SKM-1 (cell line): ENCODE measurements at regions not wholly inside any gene's neighbourhood (a gene's known extent, or its start where the extent isn't known, plus 50 kb on each side); places are given as distances from the start of the nearest gene placed in this dataset.

Experiments
- DNase-seq: peaks from one replicate; lab custom pipeline; 2025; ENCODE audit not compliant: unreplicated experiment; lab: John Stamatoyannopoulos, UW

DNA sequence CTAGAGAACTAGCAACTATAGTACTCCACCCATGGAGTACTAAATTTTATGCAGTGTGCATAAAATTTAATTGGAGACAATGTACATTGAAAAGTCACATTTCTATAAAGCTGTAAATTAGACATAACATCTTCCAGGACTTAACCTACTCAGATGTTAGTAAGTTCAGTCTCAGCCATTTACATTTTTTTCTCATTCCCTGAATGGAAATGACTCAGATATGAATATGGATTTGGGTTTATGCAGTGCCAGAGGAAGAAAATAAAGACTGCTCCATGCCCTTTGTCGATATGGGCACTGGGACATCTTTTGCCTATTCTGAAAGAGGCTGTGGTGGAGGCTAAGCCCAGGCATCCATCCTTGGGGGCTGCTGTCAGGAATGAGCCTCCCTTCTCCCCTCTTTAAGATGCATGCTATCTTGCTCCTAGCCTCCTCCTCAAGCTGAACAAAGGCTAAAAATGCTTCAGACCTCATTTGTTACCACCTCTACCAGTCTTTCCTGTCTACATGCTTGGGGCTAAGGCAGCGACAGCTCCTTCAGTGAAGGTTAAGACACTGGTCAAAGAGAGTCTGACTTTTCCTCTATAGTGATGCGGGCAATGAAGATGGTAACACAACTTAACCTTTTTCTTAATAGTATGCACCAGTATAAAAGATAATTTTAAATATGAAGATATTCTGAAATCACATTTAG lies 486.8 kb upstream of the ANKRD30A start:
- DNase-seq: no peak

- no peak for DNase-seq
These were observed 488.5 kb upstream of the ANKRD30A start for GRCh38 chr10:36636879-36637278.

GRCh38 chr10:36636285-36636839 lies 489.0 kb upstream of the ANKRD30A start:
- DNase-seq: no peak

DNA sequence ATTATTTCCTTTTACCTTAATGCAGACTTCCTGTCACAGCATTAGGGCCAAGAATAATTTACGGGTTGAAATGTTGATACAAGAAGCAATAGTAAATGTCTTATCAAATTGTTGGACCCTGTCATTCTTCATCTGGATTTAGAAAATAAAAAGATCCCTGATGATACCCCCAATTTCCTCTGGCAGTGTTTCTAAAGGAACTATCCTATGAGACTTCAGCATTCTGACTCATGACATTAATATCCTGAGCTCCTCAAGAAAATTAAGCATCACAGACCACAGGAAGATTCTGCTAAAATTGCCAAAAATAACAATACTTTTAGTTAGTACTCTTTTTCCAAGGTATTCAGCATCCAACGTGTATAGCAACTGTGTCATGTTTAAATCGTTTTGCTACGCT lies 490.5 kb upstream of the ANKRD30A start:
- no peak for DNase-seq

GRCh38 chr10:36630267-36630666 lies 495.1 kb upstream of the ANKRD30A start:
- DNase-seq: no peak

GRCh38 chr10:36629476-36629875 lies 495.9 kb upstream of the ANKRD30A start:
- no peak for DNase-seq

DNA sequence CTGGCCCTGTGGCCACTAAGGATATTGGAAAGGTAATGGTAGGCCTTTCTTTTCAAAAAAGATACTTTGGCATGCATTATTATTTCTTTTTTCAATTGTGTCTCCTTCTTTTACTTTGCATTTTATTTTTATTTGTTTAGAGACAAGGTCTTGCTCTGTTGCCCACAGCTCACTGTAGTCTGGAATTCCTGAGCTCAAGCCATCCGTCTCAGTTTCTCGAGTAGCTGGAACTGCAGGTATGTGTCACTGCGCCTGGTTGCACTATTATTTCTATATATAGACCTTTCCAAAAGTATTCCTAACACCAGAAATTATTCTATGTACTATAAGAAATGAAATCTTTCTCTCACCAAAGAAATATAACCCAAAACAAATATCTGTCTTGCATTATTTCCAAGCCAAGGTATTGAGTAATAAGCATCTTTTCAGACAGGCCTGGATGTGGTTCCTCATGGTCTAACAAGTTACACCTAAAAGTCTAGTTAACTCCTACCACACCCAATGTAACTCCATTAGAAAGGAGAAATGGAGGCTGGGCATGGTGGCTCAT lies 500.8 kb upstream of the ANKRD30A start:
- no peak for DNase-seq

DNA sequence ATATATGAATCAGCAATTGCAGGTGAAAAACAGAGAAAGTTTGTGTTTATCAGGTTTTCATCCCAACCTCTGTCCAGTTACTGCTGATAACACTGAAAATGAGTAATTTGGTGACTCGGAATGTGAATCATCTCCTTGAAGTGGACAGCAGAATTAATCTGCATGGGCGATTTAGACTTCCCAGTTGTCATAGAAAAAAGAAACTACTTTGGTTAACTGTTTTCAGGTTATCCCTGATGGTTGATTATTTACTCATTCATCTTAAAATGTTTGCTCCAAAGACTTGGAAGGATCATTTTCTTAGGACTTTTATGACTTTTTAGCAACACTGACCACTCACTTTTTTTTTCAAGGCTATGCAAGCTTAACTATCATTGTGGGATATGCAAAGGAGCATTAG lies 504.1 kb upstream of the ANKRD30A start:
- no peak for DNase-seq

DNA sequence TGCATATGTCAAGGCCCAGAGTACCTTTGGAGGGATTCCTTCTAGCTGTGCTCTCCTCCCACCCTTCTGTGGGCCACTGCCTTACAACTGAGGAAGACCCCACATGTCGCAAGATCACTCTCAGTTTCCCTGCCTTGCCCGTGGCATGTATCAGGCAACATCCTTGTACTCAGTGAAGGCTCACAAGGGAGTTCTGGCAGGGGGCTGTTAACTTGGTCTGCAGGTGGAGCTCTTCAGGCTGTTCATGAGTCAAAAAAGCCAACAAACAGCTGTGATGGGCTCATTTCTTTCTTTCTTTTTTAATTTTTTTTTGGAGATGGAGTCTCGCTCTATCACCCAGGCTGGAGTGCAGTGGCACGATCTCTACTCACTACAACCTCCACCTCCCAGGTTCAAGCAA lies 513.0 kb upstream of the ANKRD30A start:
- DNase-seq: no peak

- no peak for DNase-seq
These were observed 516.5 kb upstream of the ANKRD30A start for GRCh38 chr10:36608866-36609265.

DNA sequence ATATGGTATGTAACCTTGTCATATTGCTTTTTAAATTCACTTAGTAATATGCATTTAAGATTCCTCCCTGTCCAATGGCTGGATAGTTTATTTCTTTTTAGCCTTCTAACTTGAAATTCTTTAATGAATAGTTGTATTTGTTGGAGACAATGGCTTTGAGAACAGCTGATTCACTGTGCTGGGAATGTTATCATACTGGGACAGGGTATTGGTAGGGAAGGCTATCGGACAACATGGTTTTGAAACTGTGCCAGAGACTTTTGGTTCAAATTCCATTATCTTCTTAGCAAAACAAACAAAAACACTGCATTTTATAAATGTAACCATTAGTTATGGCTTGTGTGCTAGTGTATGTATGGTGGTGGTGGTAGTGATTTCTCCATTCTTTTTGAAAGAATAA lies 517.1 kb upstream of the ANKRD30A start:
- no peak for DNase-seq

DNA sequence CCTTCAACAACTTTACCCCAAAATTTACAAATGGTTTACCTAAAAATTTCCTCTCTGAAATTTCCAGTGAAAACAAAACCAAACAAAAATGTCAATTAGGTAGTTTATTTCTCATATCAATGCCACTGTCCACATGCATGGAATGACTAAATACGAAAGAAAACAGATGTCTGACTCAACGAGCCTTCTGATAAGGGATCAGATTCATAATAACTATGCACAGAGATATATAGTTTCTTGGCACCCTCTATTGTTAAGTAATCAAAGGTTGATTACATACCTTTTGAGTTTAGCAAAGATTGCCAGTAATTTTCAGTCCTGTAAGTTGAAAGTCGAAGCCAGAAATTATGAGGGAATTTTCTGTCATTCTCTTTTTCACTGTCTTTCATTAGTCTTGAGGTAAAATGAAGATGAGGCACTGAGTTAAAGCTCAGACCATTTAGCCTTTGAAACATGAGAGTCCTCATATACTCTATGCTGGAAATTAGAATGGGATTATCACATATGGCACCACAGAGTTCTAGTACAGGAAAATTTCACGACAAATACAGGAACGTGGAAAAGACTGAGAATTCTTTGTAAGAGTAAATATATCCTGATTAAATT lies 519.1 kb upstream of the ANKRD30A start:
- DNase-seq: no peak

DNA sequence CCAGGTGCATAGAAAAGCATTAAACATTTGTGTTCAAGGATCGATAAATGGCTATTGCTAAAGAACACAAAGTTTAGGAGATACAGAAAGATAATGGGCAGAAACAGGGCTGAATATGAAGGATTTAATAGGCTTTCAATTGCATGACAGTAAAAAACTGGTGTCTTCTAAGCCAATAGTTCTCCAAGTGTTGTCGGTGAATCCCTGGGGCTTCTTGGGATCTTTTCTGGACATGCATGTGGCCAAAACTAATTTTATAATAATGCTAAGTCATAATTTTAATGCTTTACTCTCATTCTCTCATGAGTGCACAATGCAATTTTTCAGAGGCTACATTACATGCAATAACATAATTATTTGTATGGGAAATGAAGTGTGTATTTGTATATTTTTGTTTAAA lies 521.1 kb upstream of the ANKRD30A start:
- no peak for DNase-seq

- DNase-seq: no peak
These were observed 521.7 kb upstream of the ANKRD30A start for GRCh38 chr10:36603688-36604087.

DNA sequence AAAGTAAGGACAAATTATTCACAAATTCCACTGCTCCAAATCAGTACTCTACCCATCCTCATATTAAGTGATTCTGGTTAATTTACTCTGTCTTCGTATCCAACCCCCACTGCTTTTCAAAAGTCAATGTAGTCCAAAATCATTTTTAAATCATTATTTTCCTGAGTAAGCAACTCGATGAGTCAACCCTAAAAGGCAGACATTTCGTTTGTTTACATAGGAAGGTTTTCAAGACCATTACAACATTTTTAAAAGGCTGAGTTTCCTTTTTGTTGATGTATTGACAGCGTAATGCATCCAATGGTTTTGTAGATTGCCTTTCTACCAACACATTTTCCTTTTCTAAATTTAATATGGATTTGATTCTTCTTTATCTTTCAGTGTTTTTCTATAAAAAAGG lies 523.0 kb upstream of the ANKRD30A start:
- no peak for DNase-seq

DNA sequence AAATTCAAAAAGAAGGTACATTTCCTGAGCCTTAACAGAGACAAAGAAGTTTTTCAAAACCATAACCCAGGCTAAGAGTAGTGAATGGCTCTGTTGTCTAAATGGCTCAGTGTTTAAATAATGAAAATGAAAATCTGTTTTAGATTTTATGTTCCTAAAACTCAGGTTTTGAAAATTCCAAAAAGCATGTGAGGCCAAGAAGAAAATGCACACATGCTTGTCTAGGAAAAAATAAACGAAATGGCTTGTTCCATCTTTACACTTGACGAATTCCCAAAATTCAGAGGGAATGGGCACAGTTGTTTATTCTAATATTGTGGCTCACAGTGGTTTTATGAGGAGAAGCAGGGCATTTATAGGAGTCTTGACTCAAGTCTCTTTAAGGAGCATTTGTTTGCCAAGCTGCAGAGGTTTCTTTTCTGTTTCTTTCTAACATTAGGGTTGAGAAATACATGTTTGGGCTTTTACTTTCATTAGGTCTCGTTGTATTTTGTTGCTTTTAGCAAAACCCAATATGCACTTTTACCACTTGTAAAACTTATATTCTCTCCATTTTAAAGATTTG lies 527.6 kb upstream of the ANKRD30A start:
- DNase-seq: no peak

DNA sequence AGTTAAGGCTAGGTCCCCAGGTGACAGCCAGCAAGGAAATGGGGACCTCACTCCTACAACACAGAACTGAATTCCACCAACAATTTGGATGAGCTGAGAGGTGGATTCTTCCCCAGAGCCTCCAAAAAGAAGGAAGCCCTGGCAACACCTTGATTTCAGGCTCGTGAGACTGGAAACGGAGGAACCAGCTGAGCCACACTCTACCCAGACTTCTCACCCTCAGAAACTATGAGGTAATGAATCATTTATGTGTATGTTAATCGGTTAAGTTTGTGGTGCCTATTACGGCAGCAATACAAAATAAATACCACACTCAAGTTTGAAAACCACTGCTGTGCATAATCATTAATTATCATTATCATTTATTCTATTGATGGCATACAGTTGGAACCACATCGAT lies 532.4 kb upstream of the ANKRD30A start:
- DNase-seq: no peak

GRCh38 chr10:36591436-36591835 lies 534.0 kb upstream of the ANKRD30A start:
- DNase-seq: no peak

GRCh38 chr10:36583690-36584089 lies 541.7 kb upstream of the ANKRD30A start:
- no peak for DNase-seq

- no peak for DNase-seq
These were observed 544.2 kb upstream of the ANKRD30A start for GRCh38 chr10:36581237-36581636.

GRCh38 chr10:36578306-36578705 lies 547.1 kb upstream of the ANKRD30A start:
- DNase-seq: no peak

- DNase-seq: no peak
These were observed 548.3 kb upstream of the ANKRD30A start for GRCh38 chr10:36577126-36577525.
